H9 (cell line): ENCODE measurements at regions not wholly inside any gene's neighbourhood (a gene's known extent, or its start where the extent isn't known, plus 50 kb on each side); places are given as distances from the start of the nearest gene placed in this dataset.

ENCODE experiments used
- DNase-seq: peaks from one replicate; pipeline ENCODE4 v3.0.0-alpha.2; 2017
- H2AFZ ChIP-seq: one replicate; pipeline ENCODE4 v1.6.1; 2013; ENCODE audit warnings: mild to moderate bottlenecking, low read length, control low read depth, moderate library complexity
- H2AK5ac ChIP-seq: 2 replicates; pipeline ENCODE4 v1.6.1; 2013; ENCODE audit warnings: low read length, control low read depth, mixed read lengths; ENCODE audit not compliant: insufficient read length
- H2BK120ac ChIP-seq: one replicate; pipeline ENCODE4 v1.6.1; 2013; ENCODE audit warnings: low read depth, mild to moderate bottlenecking, low read length, control low read depth, inconsistent platforms; ENCODE audit not compliant: poor library complexity, severe bottlenecking
- H2BK12ac ChIP-seq: 2 replicates; pipeline ENCODE4 v1.6.1; 2013; ENCODE audit warnings: low read length, control low read depth, mixed read lengths, low read depth; ENCODE audit not compliant: insufficient read length
- H2BK15ac ChIP-seq: 2 replicates; pipeline ENCODE4 v1.6.1; 2013; ENCODE audit warnings: low read depth, low read length, control low read depth
- H2BK20ac ChIP-seq: one replicate; pipeline ENCODE4 v1.6.1; 2013; ENCODE audit warnings: low read depth, mild to moderate bottlenecking, low read length, control low read depth, inconsistent platforms; ENCODE audit not compliant: poor library complexity, severe bottlenecking
- H2BK5ac ChIP-seq: 2 replicates; pipeline ENCODE4 v1.6.1; 2013; ENCODE audit warnings: low read length, control low read depth, mixed read lengths; ENCODE audit not compliant: insufficient read length
- H3K14ac ChIP-seq: 2 replicates; pipeline ENCODE4 v1.6.1; 2013; ENCODE audit warnings: low read length, control low read depth; ENCODE audit not compliant: insufficient read depth
- H3K18ac ChIP-seq: 2 replicates; pipeline ENCODE4 v1.6.1; 2013; ENCODE audit warnings: low read depth, mild to moderate bottlenecking, mixed read lengths, low read length, control low read depth; ENCODE audit not compliant: insufficient read length
- H3K23ac ChIP-seq: 2 replicates; pipeline ENCODE4 v1.6.1; 2013; ENCODE audit warnings: low read length, control low read depth, mixed read lengths, low read depth; ENCODE audit not compliant: insufficient read length
- H3K23me2 ChIP-seq: 2 replicates; pipeline ENCODE4 v1.6.1; 2013; ENCODE audit warnings: low read depth, mild to moderate bottlenecking, mixed read lengths, low read length, control low read depth; ENCODE audit not compliant: insufficient read length, poor library complexity, severe bottlenecking
- H3K27ac ChIP-seq: 2 replicates; pipeline ENCODE4 v1.5.1; 2013; ENCODE audit warnings: low read length, control low read depth, mixed read lengths, low read depth; ENCODE audit not compliant: insufficient read length
- H3K27me3 ChIP-seq: 2 replicates; pipeline ENCODE4 v1.6.1; 2013; ENCODE audit warnings: low read length, control low read depth, inconsistent platforms; ENCODE audit not compliant: insufficient read depth
- H3K4ac ChIP-seq: 2 replicates; pipeline ENCODE4 v1.6.1; 2013; ENCODE audit warnings: low read depth, mild to moderate bottlenecking, control low read depth, inconsistent platforms, low read length, moderate library complexity
- H3K4me1 ChIP-seq: 2 replicates; pipeline ENCODE4 v1.6.1; 2013; ENCODE audit warnings: low read length, control low read depth, inconsistent platforms; ENCODE audit not compliant: insufficient read depth
- H3K4me2 ChIP-seq: 2 replicates; pipeline ENCODE4 v1.6.1; 2013; ENCODE audit warnings: low read length, control low read depth, mixed read lengths; ENCODE audit not compliant: insufficient read length, insufficient read depth
- H3K56ac ChIP-seq: 2 replicates; pipeline ENCODE4 v1.6.1; 2013; ENCODE audit warnings: low read depth, mild to moderate bottlenecking, mixed read lengths, low read length, control low read depth; ENCODE audit not compliant: insufficient read length
- H3K79me1 ChIP-seq: 2 replicates; pipeline ENCODE4 v1.6.1; 2013; ENCODE audit warnings: low read depth, mild to moderate bottlenecking, moderate library complexity, low read length, control low read depth, inconsistent platforms; ENCODE audit not compliant: insufficient read depth, poor library complexity, severe bottlenecking
- H3K79me2 ChIP-seq: 2 replicates; pipeline ENCODE4 v1.6.1; 2013; ENCODE audit warnings: low read length, control low read depth, inconsistent platforms; ENCODE audit not compliant: insufficient read depth
- H3K9ac ChIP-seq: 2 replicates; pipeline ENCODE4 v1.6.1; 2013; ENCODE audit warnings: low read length, control low read depth, mixed read lengths; ENCODE audit not compliant: insufficient read length; ENCODE audit errors: extremely low read depth
- H3K9me3 ChIP-seq: one replicate; pipeline ENCODE4 v1.6.1; 2013; ENCODE audit warnings: low read depth, low read length, inconsistent platforms; ENCODE audit not compliant: control insufficient read depth
- H3T11ph ChIP-seq: one replicate; pipeline ENCODE4 v1.6.1; 2013; ENCODE audit warnings: mild to moderate bottlenecking, low read length, control low read depth, inconsistent platforms
- H4K20me1 ChIP-seq: one replicate; pipeline ENCODE4 v1.6.1; 2013; ENCODE audit not compliant: control insufficient read depth, insufficient read length, insufficient read depth
- H4K5ac ChIP-seq: 2 replicates; pipeline ENCODE4 v1.6.1; 2013; ENCODE audit warnings: low read depth, mild to moderate bottlenecking, mixed read lengths, low read length, control low read depth; ENCODE audit not compliant: insufficient read length
- H4K8ac ChIP-seq: replicated peaks from 2 replicates; pipeline ENCODE4 v1.6.1; 2013; ENCODE audit warnings: low read length, control low read depth, mixed read lengths, low read depth; ENCODE audit not compliant: insufficient read length
- H4K91ac ChIP-seq: 2 replicates; pipeline ENCODE4 v1.6.1; 2013; ENCODE audit warnings: low read depth, mild to moderate bottlenecking, moderate library complexity, mixed read lengths, low read length, control low read depth; ENCODE audit not compliant: insufficient read length
- H3K27ac Mint-ChIP-seq, 3 experiments: 2 replicates in 2 of 3; 3 replicates in 1 of 3; pipeline ENCODE4 v1.8.0; 2020 to 2021; ENCODE audit warnings: mixed read lengths in 3 of 3, mild to moderate bottlenecking in 1 of 3, moderate library complexity in 1 of 3
- H3K27me3 Mint-ChIP-seq: 2 replicates; pipeline ENCODE4 v1.8.0; 2021; ENCODE audit warnings: low read depth, mild to moderate bottlenecking, moderate library complexity, mixed read lengths
- H3K36me3 Mint-ChIP-seq, 3 experiments: 2 replicates in 2 of 3; 3 replicates in 1 of 3; pipeline ENCODE4 v1.8.0; 2020 to 2021; ENCODE audit warnings: low read depth in 3 of 3, mixed read lengths in 3 of 3; ENCODE audit not compliant: insufficient read depth in 1 of 3
- H3K4me1 Mint-ChIP-seq, 2 experiments: 2 replicates each; pipeline ENCODE4 v1.8.0; 2020; ENCODE audit warnings: mixed read lengths in 2 of 2
- H3K4me3 Mint-ChIP-seq, 2 experiments: 2 replicates in 1 of 2; 3 replicates in 1 of 2; pipeline ENCODE4 v1.8.0; 2020 to 2021; ENCODE audit warnings: mild to moderate bottlenecking in 2 of 2, mixed read lengths in 2 of 2, moderate library complexity in 1 of 2
- H3K9me3 Mint-ChIP-seq, 2 experiments: 2 replicates in 1 of 2; 3 replicates in 1 of 2; pipeline ENCODE4 v1.8.0; 2020; ENCODE audit warnings: mild to moderate bottlenecking in 2 of 2, mixed read lengths in 2 of 2, moderate library complexity in 1 of 2
- WGBS: extraction: QIAGEN DNeasy Blood & Tissue Kit; methylation state at CpG from one replicate; pipeline ENCODE4 v1.1.7; 2013; ENCODE audit warnings: missing lambda C conversion rate, low lambda C conversion rate, mixed read lengths; ENCODE audit not compliant: insufficient read length; ENCODE audit errors: extremely low coverage; 5-methylcytosine and 5-hydroxymethylcytosine counted together
- TF ChIP-seq, protein P1 (sequence below): fragments of 200-600 bp; sonication (generic); conservative IDR thresholded peaks from 3 replicates; pipeline ENCODE4 v1.8.0; 2021; ENCODE audit warnings: antibody characterized with exemption, mild to moderate bottlenecking

DNA sequence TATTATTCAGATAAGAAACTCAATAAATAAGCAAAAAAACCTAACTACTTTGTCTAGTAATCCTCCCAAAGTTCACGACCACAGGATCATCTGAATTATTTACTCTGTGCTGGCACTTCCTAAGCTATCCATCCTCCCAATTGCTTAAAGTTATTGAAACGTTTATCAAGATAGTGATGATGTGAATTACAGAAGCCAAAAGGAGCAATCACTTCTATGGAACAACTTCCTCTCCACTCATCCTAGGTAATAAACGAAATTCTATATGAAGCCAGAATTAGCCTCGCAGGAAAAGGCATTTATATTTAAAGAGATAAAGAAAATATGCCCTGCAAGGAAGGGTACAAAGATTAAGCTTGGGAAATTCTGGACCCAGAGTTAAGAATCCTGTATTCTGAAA is 475.4 kb downstream of the NLGN4X start:
- H2BK15ac ChIP-seq, result no peak overlapping the region
- no peak overlapping the region for H3K27ac ChIP-seq
- no peak overlapping the region for H4K91ac ChIP-seq
- H2BK5ac ChIP-seq, result no peak overlapping the region
- H2BK20ac ChIP-seq, result no peak overlapping the region
- no peak overlapping the region for H2BK12ac ChIP-seq
- H3K18ac ChIP-seq, result no peak overlapping the region
- no peaks in the 10 kb centered on the region for H3K23me2 ChIP-seq
- H3K4me3 Mint-ChIP-seq, result no peak overlapping the region
- no peak overlapping the region for H4K5ac ChIP-seq
- peaks cover 0 to 1% (median 0%) of the 10 kb centered on the region in 3 experiments; a peak in 2 of 7 replicates for H3K36me3 Mint-ChIP-seq
- H2AFZ ChIP-seq, result no peak overlapping the region
- no peaks in the 10 kb centered on the region for H3K27me3 ChIP-seq
- H3K4me1 ChIP-seq, result no peaks in the 10 kb centered on the region
- DNase-seq, result no peak
- H4K20me1 ChIP-seq, result no peaks in the 10 kb centered on the region
- no peak overlapping the region for H2AK5ac ChIP-seq
- H3K79me1 ChIP-seq, result no peaks in the 10 kb centered on the region
- TF ChIP-seq, protein P1, sequence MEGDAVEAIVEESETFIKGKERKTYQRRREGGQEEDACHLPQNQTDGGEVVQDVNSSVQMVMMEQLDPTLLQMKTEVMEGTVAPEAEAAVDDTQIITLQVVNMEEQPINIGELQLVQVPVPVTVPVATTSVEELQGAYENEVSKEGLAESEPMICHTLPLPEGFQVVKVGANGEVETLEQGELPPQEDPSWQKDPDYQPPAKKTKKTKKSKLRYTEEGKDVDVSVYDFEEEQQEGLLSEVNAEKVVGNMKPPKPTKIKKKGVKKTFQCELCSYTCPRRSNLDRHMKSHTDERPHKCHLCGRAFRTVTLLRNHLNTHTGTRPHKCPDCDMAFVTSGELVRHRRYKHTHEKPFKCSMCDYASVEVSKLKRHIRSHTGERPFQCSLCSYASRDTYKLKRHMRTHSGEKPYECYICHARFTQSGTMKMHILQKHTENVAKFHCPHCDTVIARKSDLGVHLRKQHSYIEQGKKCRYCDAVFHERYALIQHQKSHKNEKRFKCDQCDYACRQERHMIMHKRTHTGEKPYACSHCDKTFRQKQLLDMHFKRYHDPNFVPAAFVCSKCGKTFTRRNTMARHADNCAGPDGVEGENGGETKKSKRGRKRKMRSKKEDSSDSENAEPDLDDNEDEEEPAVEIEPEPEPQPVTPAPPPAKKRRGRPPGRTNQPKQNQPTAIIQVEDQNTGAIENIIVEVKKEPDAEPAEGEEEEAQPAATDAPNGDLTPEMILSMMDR, result no peak
- H3K9me3 ChIP-seq, result no peaks in the 10 kb centered on the region
- H3K27ac Mint-ChIP-seq, result no peak overlapping the region
- no peaks in the 10 kb centered on the region for H3K4me1 Mint-ChIP-seq
- no peak overlapping the region for H3K9ac ChIP-seq
- no peak overlapping the region for H4K8ac ChIP-seq
- no peak overlapping the region for H3K23ac ChIP-seq
- H3K79me2 ChIP-seq, result no peaks in the 10 kb centered on the region
- no peak overlapping the region for H3K56ac ChIP-seq
- no peak overlapping the region for H3T11ph ChIP-seq
- H3K4me2 ChIP-seq, result no peak overlapping the region
- H2BK120ac ChIP-seq, result no peak overlapping the region
- no peak overlapping the region for H3K14ac ChIP-seq
- no peak overlapping the region for H3K4ac ChIP-seq
- H3K9me3 Mint-ChIP-seq, result peaks cover 0 to 5% of the 10 kb centered on the region in 2 experiments; a peak in 3 of 5 replicates
- WGBS, result no CpG with 5 or more reads among the region's 4 CpGs
- no peaks in the 10 kb centered on the region for H3K27me3 Mint-ChIP-seq
